ENCODE measurements at regions not wholly inside any gene's neighbourhood (a gene's known extent, or its start where the extent isn't known, plus 50 kb on each side); places are given as distances from the start of the nearest gene placed in this dataset.
A peak's percentile ranks its signal among the peaks of the same experiment; 100 is the strongest.

DNA sequence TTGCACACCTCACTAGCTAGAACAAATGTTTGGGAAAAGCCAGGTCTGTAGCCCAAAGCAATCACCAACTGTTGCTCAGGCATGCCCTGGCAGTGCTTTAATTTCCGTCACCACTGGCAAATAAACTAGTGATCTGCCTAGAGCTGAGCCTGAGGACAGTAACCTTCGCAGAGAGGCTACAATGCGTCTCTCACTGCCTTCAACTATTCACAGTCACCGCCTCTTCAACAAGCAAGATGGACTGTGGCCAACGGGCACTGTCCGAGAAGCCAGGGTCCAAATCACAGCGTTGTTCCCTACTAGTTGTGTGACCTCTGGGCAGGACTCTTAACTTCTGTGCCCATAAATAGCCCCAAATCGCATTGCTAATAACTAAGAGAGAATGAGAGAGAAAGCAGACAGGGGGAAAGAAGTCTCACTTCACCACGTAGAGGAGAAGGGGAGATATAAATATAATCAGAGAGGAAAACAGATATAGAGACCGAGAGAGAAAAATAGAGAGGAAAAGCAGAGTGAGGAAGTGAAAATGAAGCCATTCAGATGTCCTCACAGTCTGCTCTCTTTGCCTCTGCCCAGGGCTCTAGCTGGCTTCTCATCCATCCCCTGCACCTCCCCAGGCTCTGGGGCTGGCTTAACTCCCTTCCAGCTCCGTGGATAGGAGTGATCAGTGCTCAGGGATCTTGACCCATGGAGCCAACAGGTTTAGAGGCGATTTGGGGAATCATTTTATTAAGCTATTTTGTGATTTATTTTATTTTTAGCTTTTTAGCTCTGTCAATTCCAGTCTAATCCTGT is 157.9 kb downstream of the ZDHHC21 start:
- TF ChIP-seq, protein P1, sequence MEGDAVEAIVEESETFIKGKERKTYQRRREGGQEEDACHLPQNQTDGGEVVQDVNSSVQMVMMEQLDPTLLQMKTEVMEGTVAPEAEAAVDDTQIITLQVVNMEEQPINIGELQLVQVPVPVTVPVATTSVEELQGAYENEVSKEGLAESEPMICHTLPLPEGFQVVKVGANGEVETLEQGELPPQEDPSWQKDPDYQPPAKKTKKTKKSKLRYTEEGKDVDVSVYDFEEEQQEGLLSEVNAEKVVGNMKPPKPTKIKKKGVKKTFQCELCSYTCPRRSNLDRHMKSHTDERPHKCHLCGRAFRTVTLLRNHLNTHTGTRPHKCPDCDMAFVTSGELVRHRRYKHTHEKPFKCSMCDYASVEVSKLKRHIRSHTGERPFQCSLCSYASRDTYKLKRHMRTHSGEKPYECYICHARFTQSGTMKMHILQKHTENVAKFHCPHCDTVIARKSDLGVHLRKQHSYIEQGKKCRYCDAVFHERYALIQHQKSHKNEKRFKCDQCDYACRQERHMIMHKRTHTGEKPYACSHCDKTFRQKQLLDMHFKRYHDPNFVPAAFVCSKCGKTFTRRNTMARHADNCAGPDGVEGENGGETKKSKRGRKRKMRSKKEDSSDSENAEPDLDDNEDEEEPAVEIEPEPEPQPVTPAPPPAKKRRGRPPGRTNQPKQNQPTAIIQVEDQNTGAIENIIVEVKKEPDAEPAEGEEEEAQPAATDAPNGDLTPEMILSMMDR (IDR thresholded peaks at IDR 0.05; ENCODE audit: insufficient read depth, low read length), result no peak
- DNase-seq (ENCODE audit: low read depth), result no peak
- no peak overlapping the region for H3K4me3 ChIP-seq (ENCODE audit: low read depth, low read length)

DNA sequence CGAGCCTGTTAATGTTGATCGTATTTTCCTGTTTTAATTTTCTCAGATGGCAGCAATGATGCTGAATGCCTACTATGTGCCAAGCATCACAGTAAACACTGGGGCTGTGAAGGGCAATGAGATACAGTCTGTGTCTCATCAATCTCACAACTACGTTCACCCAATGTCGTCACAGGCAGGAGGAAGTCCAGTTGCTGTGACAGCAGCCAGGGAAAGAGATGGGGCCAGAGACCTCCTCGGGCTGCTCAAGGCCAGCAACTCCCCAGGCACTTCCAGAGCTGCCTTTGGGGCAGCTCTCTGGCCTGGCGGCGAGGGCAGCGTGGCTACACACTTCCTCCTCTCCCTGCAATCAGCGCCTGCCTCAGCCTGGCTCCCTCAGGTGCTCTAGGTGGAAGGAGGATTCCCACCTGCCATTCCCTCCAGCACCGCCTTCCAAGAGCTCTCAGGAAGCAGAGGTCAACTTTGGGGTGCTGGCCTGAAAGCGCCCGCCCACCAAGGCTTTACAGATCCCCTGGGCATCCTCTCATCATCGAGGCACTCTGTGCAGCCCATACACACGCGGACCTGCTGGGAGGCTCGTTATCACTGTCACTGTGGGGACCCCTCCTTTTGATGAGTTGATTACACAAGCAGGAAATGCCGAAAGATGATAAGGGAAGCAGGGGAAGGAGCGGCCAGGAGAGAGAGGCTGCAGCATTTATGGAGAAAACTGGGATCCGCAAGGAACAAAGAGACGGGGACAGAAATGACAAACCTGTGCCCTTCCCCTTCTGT is 159.2 kb downstream of the ZDHHC21 start:
- no peak overlapping the region for H3K4me3 ChIP-seq (ENCODE audit: low read depth, low read length)
- DNase-seq (ENCODE audit: low read depth), result no peak
- TF ChIP-seq, protein P1 (IDR thresholded peaks at IDR 0.05; ENCODE audit: insufficient read depth, low read length), result no peak

DNA sequence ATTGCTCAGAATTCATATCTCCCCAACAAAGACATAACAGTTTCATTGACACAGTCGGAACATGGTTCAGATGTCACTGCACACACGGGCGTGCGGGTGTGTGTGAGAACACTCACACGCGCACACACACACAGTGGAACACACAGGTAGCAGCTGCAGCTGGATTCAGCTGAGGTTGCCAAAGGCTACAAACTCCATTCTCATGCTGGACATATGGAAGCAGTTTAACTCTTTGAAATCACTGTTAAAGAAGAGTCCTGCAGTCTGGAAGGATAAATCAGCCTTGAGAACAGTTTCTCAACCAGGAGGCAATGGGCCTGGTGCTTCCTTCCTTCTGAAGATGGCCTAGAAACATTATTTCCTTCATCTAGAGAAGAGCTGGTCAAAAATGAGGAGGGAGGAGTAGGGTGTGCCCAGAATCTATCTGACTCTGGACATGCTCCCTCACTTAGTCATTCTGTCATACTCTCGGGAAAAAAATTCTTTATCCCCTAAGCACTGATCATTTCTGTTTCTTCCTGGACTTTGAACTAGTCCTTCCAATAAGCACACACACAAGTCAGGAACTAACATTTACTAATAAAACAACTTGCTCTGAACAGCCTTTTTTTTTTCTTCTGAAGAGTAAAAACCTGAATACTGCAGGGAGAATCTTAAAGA is 160.6 kb downstream of the ZDHHC21 start:
- TF ChIP-seq, protein P1 (IDR thresholded peaks at IDR 0.05; ENCODE audit: insufficient read depth, low read length), result no peak
- H3K4me3 ChIP-seq (ENCODE audit: low read depth, low read length), result no peak overlapping the region
- DNase-seq (ENCODE audit: low read depth), result peak; percentile 17

DNA sequence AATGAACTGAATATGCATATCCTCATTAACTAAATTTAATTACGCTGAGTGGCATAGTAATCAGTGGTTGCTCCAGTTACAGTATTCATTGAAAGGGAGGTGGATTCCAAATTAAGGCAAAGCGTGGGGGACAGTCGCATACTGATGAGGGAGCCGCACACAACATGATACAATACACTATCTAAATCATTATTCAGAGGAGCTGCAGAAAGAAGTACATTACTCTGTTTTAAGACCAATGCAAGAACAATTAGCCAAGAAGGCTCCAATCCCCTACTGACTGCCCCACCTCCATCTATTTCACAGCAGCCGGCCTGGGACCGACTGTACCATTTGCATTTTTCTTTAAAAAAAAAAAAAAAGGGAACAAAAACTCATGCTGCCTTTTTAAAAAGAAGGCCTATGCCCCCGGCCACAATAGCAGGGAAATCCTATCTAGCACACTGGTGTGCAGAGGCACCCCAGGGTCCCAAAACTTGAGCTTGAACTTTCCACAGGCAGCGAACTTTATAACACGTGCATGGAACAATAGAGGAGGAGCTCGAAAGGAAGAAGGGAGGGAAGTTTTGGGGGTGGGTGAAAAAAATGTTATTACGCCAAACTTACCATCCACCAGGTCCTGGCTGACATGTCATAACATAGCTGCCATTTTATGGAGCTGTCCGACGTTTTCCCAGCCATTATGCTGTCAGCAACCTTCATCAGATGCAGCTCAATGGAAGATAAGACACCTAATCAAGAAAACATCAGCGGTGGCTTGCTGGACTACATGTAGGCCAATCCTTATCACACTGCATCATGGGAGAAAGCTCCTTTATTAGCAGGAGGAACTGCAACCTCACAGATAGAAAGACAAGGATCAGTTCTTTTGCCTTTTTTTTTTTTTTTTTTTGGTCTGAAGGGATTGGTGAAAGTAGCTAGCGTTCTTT is 161.6 kb downstream of the ZDHHC21 start:
- no peak for DNase-seq (ENCODE audit: low read depth)
- TF ChIP-seq, protein P1 (IDR thresholded peaks at IDR 0.05; ENCODE audit: insufficient read depth, low read length), result no peak
- H3K4me3 ChIP-seq (ENCODE audit: low read depth, low read length), result no peak overlapping the region

DNA sequence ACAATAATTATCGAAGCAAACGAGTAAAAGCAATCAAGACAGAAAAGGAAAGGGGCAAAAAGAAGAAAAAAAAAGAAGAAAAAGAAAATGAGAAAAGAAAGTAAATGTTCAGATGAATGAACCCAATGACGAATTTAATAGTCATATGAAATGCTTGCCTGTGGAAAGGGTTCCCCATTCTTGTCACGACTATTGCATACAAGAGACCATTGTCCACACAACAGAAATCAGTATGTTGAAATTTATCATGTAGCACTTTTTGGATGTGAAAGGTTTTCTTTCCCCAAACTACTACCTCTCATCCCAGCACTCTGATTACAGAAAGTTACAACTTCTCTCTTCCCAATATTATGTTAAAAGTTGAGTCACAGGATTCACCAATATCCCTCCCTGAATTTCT is 162.4 kb downstream of the ZDHHC21 start:
- no peak for DNase-seq (ENCODE audit: low read depth)
- TF ChIP-seq, protein P1 (IDR thresholded peaks at IDR 0.05; ENCODE audit: insufficient read depth, low read length), result no peak
- H3K4me3 ChIP-seq (ENCODE audit: low read depth, low read length), result no peak overlapping the region

DNA sequence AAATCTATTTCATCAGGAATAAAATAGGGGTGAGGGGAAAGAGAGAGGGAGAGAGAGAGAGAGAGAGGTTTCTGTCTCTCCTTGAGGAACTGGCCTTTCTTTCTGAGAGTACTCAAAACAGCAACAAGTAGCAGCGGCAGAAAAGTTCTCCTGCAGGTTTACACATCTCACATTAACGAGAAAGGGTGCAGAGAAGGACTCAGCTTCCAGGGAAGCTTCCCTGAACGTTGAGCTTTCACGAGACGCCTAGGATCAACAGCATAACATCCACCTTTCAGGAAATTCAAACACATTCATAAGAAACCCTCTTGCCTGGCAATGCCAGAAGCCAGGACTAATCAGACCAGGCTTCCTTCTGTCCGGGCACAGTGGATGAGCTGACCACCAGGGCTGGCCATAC is 162.9 kb downstream of the ZDHHC21 start:
- DNase-seq (ENCODE audit: low read depth), result no peak
- TF ChIP-seq, protein P1 (IDR thresholded peaks at IDR 0.05; ENCODE audit: insufficient read depth, low read length), result no peak
- no peak overlapping the region for H3K4me3 ChIP-seq (ENCODE audit: low read depth, low read length)
